AG20443 (cell line): ENCODE measurements at regions not wholly inside any gene's neighbourhood (a gene's known extent, or its start where the extent isn't known, plus 50 kb on each side); places are given as distances from the start of the nearest gene placed in this dataset.

ENCODE experiments used
- DNase-seq: peaks from one replicate; pipeline ENCODE4 v3.0.0; 2012; ENCODE audit warnings: low spot score, mixed read lengths

DNA sequence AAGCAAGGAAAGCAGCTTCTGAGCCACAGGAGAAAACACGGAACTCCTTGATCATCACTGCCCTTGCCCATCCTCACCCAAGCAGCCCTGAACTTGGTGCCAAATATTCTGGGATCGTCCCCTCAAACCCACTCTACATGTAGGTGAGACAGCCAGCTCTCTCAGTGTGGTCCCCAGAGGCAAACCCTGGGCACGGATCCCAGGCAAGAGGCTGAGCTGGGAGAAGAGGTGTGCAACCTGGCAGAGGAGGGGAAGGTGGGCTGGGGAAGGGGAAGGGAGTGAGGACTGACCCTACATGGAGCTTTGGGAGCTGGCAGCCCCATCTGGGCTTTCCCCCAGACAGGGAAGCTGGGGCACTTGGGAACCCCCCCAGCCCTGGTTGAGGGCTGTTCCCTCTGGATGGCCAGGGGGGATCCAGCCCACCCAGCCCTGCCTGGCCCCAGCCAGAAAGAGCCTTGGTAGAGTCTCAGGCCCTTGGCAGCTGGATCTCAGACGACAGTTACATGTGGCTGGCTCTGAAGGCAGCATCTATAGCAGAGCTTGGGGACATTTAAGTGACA lies 186.2 kb upstream of the CST7 start:
- no peak for DNase-seq

DNA sequence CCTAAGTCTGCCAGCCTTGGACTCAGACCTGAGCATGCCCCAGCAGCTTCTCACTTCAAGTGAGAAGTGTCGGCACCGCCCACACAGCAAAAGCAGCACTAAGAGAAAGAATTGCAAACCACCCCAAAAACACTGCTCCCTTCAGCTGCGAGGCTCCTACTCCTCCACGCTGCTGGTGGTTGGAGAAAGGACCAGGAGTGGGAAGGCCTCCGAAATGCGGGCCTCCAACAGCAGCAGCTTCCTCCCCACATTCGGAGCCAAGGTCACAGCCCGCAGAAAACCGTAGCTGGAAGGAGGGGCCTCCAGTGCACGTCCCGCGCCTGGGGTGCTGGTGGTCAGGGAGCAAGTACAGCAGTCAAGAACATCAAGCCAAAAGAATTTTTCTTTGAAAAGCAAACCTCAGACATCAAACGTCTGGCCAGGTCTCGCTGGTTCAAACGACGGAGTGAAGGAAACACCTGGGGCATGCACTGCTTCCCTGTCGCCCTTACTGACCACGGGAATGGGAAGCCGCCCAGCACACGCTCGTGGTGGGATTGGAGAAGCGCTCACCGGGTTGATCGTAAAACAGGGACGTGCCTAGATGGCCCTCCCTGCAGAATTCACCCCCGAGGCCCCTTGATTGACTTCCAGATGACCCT lies 185.6 kb upstream of the CST7 start:
- no peak for DNase-seq

DNA sequence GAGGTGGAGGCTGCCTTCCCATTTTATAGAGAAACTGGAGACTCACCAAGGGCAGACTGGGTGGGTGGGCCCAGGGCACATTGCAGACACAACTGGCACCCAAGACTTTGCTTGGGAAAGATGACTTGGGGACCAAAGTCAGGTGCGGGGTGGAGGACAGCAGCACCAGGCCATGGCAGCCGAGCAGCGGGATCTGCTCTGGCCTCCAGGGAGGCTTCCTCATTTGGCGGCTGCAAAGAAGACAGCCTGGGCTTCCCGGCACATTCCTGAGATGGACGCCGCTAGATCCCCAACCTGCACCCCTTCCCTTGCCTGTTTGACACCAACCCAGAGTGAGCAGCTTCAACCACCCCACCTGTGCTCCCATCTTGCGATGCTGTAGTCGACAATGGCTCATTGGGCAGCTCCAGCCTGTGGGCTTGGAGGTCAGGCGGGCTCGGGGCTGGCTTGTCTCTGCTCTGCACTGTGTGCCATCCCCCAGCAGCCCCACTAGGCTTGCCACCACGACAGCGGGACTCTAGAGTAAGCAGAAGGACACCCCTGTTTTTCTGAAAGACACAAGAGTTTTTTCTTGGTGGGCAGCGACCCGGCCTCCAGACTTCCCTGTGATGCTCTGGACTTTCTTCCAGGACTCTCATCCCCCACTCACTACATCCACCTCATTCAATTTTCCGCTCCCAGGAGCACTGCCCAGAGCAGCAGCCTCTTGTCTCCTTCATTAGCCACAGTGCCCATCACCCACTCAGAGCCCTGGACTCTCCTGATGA lies 184.9 kb upstream of the CST7 start:
- no peak for DNase-seq

DNA sequence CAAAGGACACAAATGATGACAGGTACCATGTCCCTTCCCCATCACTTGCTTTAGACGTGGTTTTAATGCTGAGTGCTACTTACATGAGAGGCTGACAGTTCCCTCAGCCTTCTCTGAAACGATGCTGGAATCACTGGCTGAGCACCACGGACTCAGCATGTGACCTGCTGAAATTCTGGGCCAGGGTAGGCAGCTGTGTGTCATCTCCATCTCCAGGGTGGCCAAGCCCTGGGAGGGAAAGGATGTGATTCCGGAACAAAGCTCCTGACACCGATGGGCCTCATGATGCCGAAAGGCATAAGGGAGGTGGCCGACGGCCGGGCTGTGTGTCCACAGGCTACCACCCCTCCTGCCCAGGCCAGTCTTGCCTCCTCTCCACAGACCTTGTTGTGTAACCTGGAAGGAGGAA lies 184.3 kb upstream of the CST7 start:
- no peak for DNase-seq

DNA sequence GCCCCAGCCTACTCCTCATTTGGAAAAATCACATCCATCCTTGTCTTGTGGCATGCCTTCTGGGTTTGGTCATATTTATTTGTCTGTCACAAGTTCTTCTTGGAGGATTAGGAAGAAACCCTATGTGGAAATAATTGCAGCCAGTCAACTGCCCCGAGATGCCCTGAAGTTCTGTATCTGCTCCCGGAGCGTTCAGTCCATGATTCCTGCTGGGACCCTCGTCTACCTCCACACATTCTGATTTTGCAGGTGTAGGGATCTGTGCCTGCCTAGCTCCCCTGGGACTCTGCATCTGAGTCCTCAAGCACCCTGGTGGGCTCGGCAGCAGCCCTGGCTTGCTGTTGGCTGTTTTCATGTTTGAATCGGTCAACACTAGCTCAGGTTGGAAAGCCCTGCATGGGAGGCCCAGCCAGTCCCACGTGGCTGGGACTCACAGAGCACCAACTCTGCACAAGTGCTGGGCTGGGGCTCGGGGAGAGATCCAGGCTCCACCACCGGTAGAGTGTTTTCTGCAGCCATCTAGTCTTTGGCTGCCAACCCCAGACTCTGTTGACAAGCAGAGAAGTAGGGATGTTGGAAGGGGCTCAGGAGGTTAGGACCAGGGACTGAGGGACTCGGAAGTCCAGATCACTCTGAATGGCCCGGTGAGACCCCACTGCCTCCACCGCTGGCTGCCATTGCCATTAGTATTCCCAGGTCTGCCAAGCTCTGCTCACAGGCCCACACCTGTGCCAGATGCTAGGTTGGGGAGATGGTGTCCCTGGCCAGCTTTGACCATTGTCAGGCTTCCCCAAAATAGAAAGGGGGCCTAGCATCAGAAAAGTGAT lies 183.5 kb upstream of the CST7 start:
- DNase-seq, result no peak

DNA sequence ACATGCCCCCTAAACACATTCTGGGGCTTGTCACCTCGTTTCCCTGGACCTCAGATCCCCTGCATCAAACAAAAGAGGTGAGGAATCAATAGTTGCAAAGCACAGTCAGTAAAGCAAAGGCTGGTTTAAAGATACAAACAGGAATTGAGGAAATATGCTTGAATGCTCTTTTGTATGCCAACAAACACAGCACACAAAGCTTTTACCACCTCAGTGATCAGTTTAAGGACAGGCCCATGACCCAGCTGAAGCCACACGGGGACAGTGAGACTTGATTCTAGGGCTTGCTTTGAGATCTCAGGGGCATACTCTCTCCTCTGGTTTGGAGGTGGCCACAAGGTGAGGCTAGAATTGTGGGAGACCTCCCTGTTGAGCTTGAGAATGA lies 182.9 kb upstream of the CST7 start:
- DNase-seq, result no peak

DNA sequence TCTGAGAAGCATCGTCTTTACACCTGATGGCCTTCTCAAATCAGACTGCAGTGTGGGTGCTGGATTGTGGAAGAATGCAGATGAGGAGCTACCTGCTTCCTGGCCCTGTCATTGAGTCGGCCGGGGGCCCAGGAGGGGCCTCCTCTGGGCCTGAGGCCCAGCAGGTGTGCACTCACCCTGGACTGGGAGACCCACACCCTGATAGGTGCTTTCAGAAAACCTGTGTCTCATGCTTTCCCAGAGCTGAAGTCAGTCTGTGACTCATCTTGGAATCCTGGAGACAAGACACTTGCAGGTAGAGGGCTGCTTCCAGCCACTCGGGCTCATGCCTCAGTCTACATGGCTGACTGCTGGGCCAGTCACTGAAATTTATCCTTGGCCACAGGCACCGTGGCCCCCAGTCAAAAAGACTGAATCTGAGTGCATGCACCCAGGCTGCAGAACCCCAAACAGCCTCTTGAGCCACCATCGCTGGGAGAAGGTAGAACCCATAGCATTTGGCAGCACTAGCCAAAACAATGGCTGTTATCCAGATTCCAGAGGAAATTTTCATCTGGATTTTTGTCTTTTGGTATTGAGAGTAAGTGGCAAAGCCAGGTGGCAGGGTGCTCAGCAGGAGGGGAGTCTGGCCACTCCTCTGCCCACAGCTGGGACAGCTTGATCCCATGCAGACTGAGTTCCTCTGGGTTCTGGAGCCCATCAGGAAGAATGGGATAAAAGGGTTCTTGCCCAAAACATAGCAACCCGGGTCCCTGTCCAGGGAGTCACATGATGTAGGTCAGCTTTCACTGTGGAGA lies 182.0 kb upstream of the CST7 start:
- DNase-seq, result no peak

DNA sequence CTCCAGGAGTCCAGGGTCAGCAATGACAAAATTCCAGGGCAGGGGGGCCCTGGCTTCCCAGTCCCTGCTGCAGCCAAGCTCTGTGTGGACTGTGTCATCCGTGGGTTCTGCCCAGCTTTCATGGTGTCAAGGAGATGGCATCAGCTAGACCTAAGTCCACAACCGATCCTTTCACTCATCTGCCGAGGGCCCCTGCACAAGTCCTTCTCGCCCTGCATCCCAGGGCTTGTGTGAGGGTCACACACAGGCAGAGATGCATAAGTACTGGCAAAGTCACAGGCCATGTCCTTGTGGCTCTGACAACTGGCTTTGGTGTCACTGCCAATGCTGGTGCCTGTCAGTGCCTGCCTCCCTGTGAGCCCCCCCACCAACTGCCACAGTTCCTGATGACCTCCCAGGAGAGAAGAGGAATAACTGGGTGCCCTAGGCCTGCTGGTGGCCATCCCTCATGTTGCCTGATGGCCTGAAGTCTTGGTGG lies 181.4 kb upstream of the CST7 start:
- no peak for DNase-seq

DNA sequence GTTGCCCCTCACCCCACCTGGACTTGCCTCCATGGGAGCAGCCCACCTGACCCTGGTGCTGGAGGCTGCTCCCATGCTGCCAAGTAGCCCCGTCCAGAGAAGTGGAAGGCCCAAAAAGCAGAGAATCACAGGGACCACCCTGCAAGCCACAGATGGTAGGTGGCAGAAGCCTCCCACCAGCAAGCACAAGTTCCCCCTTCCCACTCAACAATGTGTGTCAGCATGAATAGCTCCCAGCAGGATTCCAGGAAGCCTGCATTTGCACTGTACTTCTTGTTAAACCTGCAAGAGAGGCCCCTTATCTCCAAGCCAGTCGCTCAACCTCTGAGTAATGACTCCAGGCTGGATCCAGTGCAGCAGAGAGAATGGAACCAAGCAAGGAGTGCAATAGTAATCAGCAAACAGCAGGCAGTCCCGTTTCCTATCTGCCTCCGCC lies 180.8 kb upstream of the CST7 start:
- no peak for DNase-seq

DNA sequence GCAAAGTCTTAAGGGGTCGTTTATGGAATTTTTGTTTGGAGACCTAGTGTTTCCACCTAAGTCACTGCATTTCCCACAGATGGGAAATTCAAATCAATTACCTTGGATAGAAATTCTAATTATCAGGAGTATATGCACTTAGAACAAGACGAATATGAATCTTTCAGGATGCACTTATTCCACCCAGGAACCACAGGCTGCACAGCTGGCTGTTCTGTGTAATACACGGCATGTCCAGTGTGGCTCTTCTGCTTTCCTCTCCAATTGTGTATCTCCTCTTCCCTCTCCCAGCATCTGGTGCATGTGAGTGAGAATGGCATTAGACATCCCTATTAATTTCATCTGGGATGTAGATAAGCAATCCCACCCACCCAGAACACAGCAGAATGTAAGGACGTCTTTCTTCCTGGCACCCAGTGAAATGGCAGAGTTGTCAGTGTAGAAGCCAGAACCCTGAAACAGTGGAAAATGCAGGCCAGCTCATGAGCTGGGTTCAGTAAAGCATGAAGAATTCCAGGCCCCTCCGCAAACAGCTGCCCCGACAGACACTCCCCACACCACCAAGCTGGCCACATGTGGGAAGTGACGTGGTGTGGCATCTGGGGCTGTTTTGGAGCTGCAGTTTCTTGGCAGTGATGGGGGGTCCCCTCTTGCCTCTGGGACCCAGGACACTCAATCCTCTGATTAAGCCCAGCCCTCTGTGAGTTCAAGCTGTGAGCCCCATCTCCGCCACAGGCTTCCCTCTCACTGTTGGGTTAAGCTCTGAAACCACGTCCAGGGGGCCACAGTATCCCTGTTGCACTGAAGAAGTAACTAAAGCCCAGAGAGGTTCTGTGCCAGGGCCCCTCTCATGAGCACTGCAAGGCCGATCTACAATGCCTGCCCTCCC lies 180.1 kb upstream of the CST7 start:
- DNase-seq, result no peak

DNA sequence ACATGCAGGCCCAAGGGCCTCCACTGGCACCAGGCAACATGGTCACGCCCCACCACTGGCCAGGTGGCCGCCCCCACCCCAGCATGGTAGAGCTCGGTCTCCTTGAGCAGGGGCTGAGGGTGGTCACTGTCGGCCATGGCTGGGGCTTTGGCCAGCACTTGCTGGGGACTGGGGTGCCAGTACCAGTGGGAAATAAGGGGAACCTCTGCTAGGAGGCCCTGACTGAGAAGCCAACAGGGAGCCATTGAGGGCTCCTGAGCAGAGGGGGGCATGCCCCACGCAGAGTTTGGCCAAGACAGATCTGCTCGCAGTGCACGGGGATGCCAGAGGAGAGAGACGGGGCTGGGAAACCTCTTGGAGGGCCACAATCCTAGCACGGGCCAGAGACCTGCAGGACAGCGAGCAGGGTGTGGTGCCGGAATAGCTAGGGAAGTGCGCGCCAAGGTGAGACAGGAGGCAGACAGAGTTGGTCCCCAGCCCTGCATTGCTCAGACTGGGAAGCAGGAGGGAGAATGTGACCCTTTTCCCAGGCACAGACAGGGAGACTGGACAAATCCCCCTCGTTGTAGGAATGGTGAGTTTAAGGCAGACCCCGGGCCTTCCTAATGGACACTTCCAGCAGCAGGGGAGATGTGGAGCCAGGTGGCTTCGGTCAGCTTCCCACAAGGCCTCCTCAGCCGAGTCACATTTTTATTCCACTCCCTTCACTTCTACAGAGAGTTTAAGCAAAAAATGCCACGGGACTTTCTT lies 179.0 kb upstream of the CST7 start:
- no peak for DNase-seq

DNA sequence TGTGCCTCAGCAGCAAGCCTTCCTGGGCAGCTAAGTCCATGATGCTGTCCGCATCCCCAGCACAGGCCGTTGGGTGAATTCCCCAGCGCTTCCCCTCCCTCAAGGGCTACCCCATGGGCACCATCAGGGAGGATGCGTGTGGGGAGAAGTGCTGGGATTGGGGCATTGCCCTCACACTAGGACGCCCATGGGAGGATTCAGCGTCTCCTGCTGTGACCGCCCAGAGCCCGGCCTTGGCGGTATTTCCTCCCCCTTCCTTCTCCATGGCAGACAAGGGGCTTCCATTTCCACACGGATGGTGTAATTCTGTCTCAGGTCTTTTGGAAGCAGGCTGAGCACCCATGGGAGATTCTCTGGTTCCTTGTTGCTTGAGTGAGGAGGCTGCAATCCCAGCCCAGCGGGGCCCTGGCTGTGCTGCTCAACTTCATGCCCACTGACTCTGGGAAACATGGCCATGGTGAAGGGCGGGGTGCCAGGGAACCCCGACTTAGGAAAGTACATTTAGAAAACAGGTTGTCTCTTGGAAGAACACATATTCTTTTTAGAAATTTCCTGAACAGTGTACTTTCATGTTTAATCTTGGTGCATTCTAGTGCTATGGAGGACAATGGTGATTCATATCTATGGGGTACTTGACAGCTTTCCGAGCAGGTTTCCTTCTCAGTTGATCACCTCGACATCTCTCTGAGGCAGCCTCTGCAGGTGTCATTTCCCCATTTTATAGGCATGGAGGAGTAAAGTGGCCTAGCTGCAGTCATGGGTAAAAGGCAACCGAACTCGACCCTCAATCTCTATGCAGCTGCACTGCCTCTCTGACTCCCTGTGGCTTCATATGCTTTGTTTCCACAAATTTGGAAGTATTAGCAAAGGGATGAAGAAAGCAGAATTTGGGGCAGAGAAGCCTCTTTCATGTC lies 178.2 kb upstream of the CST7 start:
- DNase-seq, result no peak

DNA sequence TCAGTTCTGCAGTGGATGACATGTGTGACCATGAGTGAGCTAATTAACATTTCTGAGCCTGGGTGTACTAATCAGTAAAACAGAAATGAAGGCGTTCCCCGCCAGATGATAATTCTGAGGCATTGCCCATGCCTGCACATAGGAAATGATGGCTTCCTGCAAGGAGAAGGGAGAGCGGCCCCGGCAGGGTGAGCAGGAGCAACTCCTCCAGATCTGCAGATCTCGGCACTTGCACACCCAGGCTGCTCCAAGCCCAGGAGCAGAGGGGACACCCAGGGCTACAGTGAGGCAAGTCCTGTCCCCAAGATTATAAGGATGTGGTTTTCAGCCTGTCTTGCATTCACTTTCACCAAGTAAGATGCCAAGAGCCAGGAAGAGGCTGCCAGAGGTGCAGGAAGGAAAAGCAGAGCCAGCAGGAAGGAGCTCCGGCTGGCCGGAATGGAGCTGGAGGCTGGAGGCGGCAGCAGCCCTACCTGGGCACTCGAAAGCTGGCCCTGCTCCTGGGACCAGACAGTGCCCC lies 177.5 kb upstream of the CST7 start:
- DNase-seq, result no peak

DNA sequence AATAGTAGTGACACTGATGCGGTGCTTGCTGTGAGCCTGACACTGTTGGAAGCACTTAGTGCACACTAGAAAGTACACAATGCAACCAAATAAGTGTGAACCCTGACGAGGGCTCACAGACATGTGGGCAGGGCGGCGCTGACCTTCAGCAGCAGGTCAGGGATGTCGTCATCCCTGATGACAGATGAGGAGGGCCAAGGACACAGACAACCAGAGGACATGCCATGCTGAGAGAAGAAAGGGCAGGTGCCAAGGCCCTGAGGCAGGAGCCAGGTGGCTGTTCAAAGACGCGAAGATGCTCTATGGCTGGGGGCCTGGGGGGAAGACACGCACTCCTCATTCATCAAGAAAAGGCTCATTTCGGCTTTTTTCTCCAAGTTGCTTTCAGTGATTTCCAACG lies 176.4 kb upstream of the CST7 start:
- no peak for DNase-seq

DNA sequence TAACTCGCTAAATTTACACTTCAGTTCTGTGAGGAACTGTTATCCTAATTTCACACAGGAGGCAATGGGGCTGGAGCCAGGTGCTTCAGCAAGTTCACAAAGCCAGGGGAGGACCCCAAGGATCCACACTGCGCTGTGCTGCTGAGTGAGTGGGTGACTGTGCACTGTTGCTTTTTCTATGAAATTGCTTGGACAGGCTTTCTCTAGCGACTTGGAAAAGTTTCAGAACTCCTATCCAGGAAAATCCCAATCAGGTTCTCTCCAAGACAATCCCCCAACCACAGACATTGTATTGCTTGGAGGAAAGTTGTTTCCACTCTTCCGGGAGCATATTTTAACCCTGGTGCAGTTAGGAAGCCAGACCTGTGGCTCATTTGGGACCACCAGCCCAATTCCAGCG lies 175.9 kb upstream of the CST7 start:
- no peak for DNase-seq

DNA sequence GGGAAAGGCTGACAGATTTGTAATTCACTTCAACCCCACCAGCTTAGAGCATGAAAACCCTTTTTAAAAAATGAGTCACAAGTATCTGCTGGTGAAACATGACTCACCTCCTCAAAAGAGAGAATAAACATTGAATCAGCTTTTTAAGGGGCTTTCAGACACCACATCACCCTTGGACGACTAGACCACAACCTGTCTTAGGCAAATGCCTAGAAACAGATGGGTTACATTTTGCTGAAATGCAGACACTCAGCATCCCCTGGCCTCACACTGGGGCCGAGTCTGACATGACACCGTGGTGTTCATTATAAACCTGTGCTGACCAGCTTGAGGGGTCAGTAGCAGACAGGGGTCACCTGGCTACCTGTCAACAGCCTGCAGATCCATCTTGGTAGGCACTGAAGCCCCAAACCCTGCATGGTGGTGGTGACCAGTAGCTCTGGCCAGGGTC lies 175.3 kb upstream of the CST7 start:
- peak; percentile 73 for DNase-seq

DNA sequence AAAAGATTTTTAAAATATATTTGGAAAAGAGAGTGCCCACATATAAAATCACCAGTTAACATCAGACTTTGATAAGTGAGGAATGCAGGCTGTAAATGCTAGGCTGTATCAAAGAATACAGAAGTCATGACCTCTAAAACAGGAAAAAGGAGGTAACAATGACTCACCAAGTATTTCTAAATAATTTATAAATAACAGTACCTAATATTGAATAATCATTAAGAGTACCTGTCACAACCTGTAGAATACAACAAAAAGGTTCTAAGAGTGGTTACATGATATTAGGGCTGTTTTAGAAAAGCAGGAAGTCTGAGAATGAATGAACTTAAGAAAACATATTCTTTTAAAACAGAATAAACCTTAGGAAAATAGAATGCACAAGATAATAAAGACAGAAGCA lies 173.1 kb upstream of the CST7 start:
- DNase-seq, result no peak

DNA sequence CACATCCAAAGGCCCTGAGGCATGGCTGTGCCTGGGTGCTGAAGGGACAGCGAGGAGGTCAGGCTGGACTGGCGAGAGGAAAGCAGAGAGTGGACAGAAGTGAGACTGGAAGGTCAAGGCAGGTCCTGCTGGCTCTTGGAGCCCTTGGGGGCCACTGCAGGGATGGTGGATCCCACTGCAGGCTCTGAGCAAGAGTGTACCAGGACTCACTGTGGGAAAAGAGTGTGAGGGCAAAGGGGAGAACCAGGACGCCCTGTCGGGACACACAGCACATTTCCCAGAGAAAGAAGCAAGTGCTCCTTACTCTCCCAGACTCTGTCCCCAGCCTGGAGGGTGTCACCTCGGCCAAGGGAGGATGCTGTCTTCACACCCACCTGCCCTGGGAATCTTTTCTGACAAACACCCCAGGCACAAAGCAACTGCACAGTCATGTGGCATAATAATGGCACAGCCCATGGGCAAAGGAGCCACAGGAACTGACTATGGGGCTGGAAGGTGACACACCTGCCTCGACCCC lies 172.3 kb upstream of the CST7 start:
- DNase-seq, result no peak
